ENCODE measurements at regions not wholly inside any gene's neighbourhood (a gene's known extent, or its start where the extent isn't known, plus 50 kb on each side); places are given as distances from the start of the nearest gene placed in this dataset.
"Not testable (repeated sequence)": the region's sequence is repeated elsewhere in the genome, so short reads cannot be mapped to it uniquely, and the experiment has no call there.

GRCh38 chr6:40672087-40672486 lies 84.9 kb upstream of the LRFN2 start:
- DNase-seq = no peak
- FAIRE-seq = no peak

GRCh38 chr6:40671694-40672050 lies 84.5 kb upstream of the LRFN2 start:
- Histone ChIP-seq H3K4me3 (ENCODE audit: low read depth in 1 of 3, low read length in 3 of 3) (no peak overlapping the region), H3K27ac (ENCODE audit: low read depth in 1 of 3, low read length in 2 of 3) (no peak overlapping the region), H3K4me1 (ENCODE audit: control insufficient read depth in 3 of 3, insufficient read depth in 2 of 3, low read depth in 1 of 3, low read length in 2 of 3) (no peaks in the 10 kb centered on the region), H3K27me3 (ENCODE audit: control insufficient read depth in 3 of 3, insufficient read depth in 3 of 3, low read length in 3 of 3) (no peaks in the 10 kb centered on the region), H3K9me3 (ENCODE audit: control insufficient read depth in 2 of 2, insufficient read depth in 1 of 2, low read depth in 1 of 2, low read length in 1 of 2) (no peaks in the 10 kb centered on the region), H3K36me3 (ENCODE audit: control insufficient read depth in 3 of 3, insufficient read depth in 2 of 3, low read depth in 1 of 3, low read length in 3 of 3) (no peaks in the 10 kb centered on the region)
- DNase-seq = no peak
- WGBS, 3 donors = 78 to 96% (median 86%) methylated on average over 3 of the region's 3 CpGs
- FAIRE-seq = no peak

More at GRCh38 chr6:40672087-40672486, 84.9 kb upstream of the LRFN2 start:
- H3K36me3 ChIP-seq (ENCODE audit: control insufficient read depth in 3 of 3, insufficient read depth in 2 of 3, low read depth in 1 of 3, low read length in 3 of 3) = no peaks in the 10 kb centered on the region
- H3K9me3 ChIP-seq (ENCODE audit: control insufficient read depth in 2 of 2, insufficient read depth in 1 of 2, low read depth in 1 of 2, low read length in 1 of 2) = no peaks in the 10 kb centered on the region
- WGBS, 3 donors = 65 to 79% (median 74%) methylated on average over 5 of the region's 5 CpGs
- H3K4me1 ChIP-seq (ENCODE audit: control insufficient read depth in 3 of 3, insufficient read depth in 2 of 3, low read depth in 1 of 3, low read length in 2 of 3) = no peaks in the 10 kb centered on the region
- H3K27me3 ChIP-seq (ENCODE audit: control insufficient read depth in 3 of 3, insufficient read depth in 3 of 3, low read length in 3 of 3) = no peaks in the 10 kb centered on the region
- H3K27ac ChIP-seq (ENCODE audit: low read depth in 1 of 3, low read length in 2 of 3) = no peak overlapping the region
- H3K4me3 ChIP-seq (ENCODE audit: low read depth in 1 of 3, low read length in 3 of 3) = no peak overlapping the region

- no peaks in the 10 kb centered on the region for H3K4me1 ChIP-seq (ENCODE audit: control insufficient read depth in 3 of 3, insufficient read depth in 2 of 3, low read depth in 1 of 3, low read length in 2 of 3)
- WGBS, 3 donors = 77 to 83% (median 77%) methylated on average over 15 of the region's 15 CpGs
Measured at GRCh38 chr6:40671001-40671693, 84.0 kb upstream of the LRFN2 start.

GRCh38 chr6:40669343-40669742 lies 82.2 kb upstream of the LRFN2 start:
- no peak for FAIRE-seq
- H3K36me3 ChIP-seq (ENCODE audit: control insufficient read depth in 3 of 3, insufficient read depth in 2 of 3, low read depth in 1 of 3, low read length in 3 of 3) = no peaks in the 10 kb centered on the region
- peaks cover 0 to 2% (median 0%) of the 10 kb centered on the region in 3 donors for H3K27me3 ChIP-seq (ENCODE audit: control insufficient read depth in 3 of 3, insufficient read depth in 3 of 3, low read length in 3 of 3)
- no peaks in the 10 kb centered on the region for H3K4me1 ChIP-seq (ENCODE audit: control insufficient read depth in 3 of 3, insufficient read depth in 2 of 3, low read depth in 1 of 3, low read length in 2 of 3)
- no peak overlapping the region for H3K4me3 ChIP-seq (ENCODE audit: low read depth in 1 of 3, low read length in 3 of 3)
- no peak for DNase-seq
- peaks cover 2 to 19% of the 10 kb centered on the region in 2 donors for H3K9me3 ChIP-seq (ENCODE audit: control insufficient read depth in 2 of 2, insufficient read depth in 1 of 2, low read depth in 1 of 2, low read length in 1 of 2)
- 60 to 69% (median 62%) methylated on average over 3 of the region's 3 CpGs for WGBS, 3 donors
- H3K27ac ChIP-seq (ENCODE audit: low read depth in 1 of 3, low read length in 2 of 3) = no peak overlapping the region

More at GRCh38 chr6:40671001-40671693, 84.0 kb upstream of the LRFN2 start:
- Histone ChIP-seq H3K9me3 (ENCODE audit: control insufficient read depth in 2 of 2, insufficient read depth in 1 of 2, low read depth in 1 of 2, low read length in 1 of 2) (peaks cover 0 to 1% of the 10 kb centered on the region in 2 donors), H3K27ac (ENCODE audit: low read depth in 1 of 3, low read length in 2 of 3) (no peak overlapping the region), H3K27me3 (ENCODE audit: control insufficient read depth in 3 of 3, insufficient read depth in 3 of 3, low read length in 3 of 3) (no peaks in the 10 kb centered on the region), H3K4me3 (ENCODE audit: low read depth in 1 of 3, low read length in 3 of 3) (no peak overlapping the region), H3K36me3 (ENCODE audit: control insufficient read depth in 3 of 3, insufficient read depth in 2 of 3, low read depth in 1 of 3, low read length in 3 of 3) (no peaks in the 10 kb centered on the region)
- FAIRE-seq (no peak), DNase-seq (peak; percentile 8 to 46)

- FAIRE-seq = no peak
Measured at GRCh38 chr6:40668203-40668602, 81.0 kb upstream of the LRFN2 start.

GRCh38 chr6:40666530-40666929 lies 79.4 kb upstream of the LRFN2 start:
- H3K4me3 ChIP-seq (ENCODE audit: low read depth in 1 of 3, low read length in 3 of 3) = no peak overlapping the region
- no peak overlapping the region for H3K27ac ChIP-seq (ENCODE audit: low read depth in 1 of 3, low read length in 2 of 3)
- no peaks in the 10 kb centered on the region for H3K36me3 ChIP-seq (ENCODE audit: control insufficient read depth in 3 of 3, insufficient read depth in 2 of 3, low read depth in 1 of 3, low read length in 3 of 3)
- FAIRE-seq (no peak), DNase-seq (no peak)
- no peaks in the 10 kb centered on the region for H3K4me1 ChIP-seq (ENCODE audit: control insufficient read depth in 3 of 3, insufficient read depth in 2 of 3, low read depth in 1 of 3, low read length in 2 of 3)
- peaks cover 2 to 30% of the 10 kb centered on the region in 2 donors for H3K9me3 ChIP-seq (ENCODE audit: control insufficient read depth in 2 of 2, insufficient read depth in 1 of 2, low read depth in 1 of 2, low read length in 1 of 2)
- 78 to 81% (median 81%) methylated on average over 4 of the region's 4 CpGs for WGBS, 3 donors
- H3K27me3 ChIP-seq (ENCODE audit: control insufficient read depth in 3 of 3, insufficient read depth in 3 of 3, low read length in 3 of 3) = peaks cover 0 to 2% (median 0%) of the 10 kb centered on the region in 3 donors

More at GRCh38 chr6:40668203-40668602, 81.0 kb upstream of the LRFN2 start:
- no peaks in the 10 kb centered on the region for H3K36me3 ChIP-seq (ENCODE audit: control insufficient read depth in 3 of 3, insufficient read depth in 2 of 3, low read depth in 1 of 3, low read length in 3 of 3)
- WGBS, 3 donors = 91 to 98% (median 96%) methylated on average over 2 of the region's 2 CpGs
- H3K9me3 ChIP-seq (ENCODE audit: control insufficient read depth in 2 of 2, insufficient read depth in 1 of 2, low read depth in 1 of 2, low read length in 1 of 2) = peaks cover 2 to 30% of the 10 kb centered on the region in 2 donors
- peaks cover 0 to 2% (median 0%) of the 10 kb centered on the region in 3 donors for H3K27me3 ChIP-seq (ENCODE audit: control insufficient read depth in 3 of 3, insufficient read depth in 3 of 3, low read length in 3 of 3)
- DNase-seq = no peak
- H3K4me3 ChIP-seq (ENCODE audit: low read depth in 1 of 3, low read length in 3 of 3) = no peak overlapping the region
- H3K4me1 ChIP-seq (ENCODE audit: control insufficient read depth in 3 of 3, insufficient read depth in 2 of 3, low read depth in 1 of 3, low read length in 2 of 3) = no peaks in the 10 kb centered on the region
- no peak overlapping the region for H3K27ac ChIP-seq (ENCODE audit: low read depth in 1 of 3, low read length in 2 of 3)

GRCh38 chr6:40661726-40662125 lies 74.6 kb upstream of the LRFN2 start:
- no peak overlapping the region for H3K27ac ChIP-seq (ENCODE audit: low read depth in 1 of 3, low read length in 2 of 3)
- peaks cover 0 to 2% (median 0%) of the 10 kb centered on the region in 3 donors for H3K27me3 ChIP-seq (ENCODE audit: control insufficient read depth in 3 of 3, insufficient read depth in 3 of 3, low read length in 3 of 3)
- no peak overlapping the region for H3K4me3 ChIP-seq (ENCODE audit: low read depth in 1 of 3, low read length in 3 of 3)
- H3K36me3 ChIP-seq (ENCODE audit: control insufficient read depth in 3 of 3, insufficient read depth in 2 of 3, low read depth in 1 of 3, low read length in 3 of 3) = no peaks in the 10 kb centered on the region
- no peaks in the 10 kb centered on the region for H3K4me1 ChIP-seq (ENCODE audit: control insufficient read depth in 3 of 3, insufficient read depth in 2 of 3, low read depth in 1 of 3, low read length in 2 of 3)
- WGBS, 3 donors = 83 to 91% (median 85%) methylated on average over 2 of the region's 2 CpGs
- FAIRE-seq (no peak), DNase-seq (no peak)
- H3K9me3 ChIP-seq (ENCODE audit: control insufficient read depth in 2 of 2, insufficient read depth in 1 of 2, low read depth in 1 of 2, low read length in 1 of 2) = peaks cover 2 to 30% of the 10 kb centered on the region in 2 donors

- 90 to 91% (median 90%) methylated on average over 5 of the region's 5 CpGs for WGBS, 3 donors
- H3K4me3 ChIP-seq (ENCODE audit: low read depth in 1 of 3, low read length in 3 of 3); FAIRE-seq; H3K9me3 ChIP-seq (ENCODE audit: control insufficient read depth in 2 of 2, insufficient read depth in 1 of 2, low read depth in 1 of 2, low read length in 1 of 2); H3K36me3 ChIP-seq (ENCODE audit: control insufficient read depth in 3 of 3, insufficient read depth in 2 of 3, low read depth in 1 of 3, low read length in 3 of 3); DNase-seq; H3K4me1 ChIP-seq (ENCODE audit: control insufficient read depth in 3 of 3, insufficient read depth in 2 of 3, low read depth in 1 of 3, low read length in 2 of 3); H3K27me3 ChIP-seq (ENCODE audit: control insufficient read depth in 3 of 3, insufficient read depth in 3 of 3, low read length in 3 of 3); H3K27ac ChIP-seq (ENCODE audit: low read depth in 1 of 3, low read length in 2 of 3): not testable (repeated sequence)
Measured at GRCh38 chr6:40656772-40657171, 69.6 kb upstream of the LRFN2 start.

- WGBS, 3 donors = 90 to 95% (median 94%) methylated on average over 1 of the region's 1 CpG
- DNase-seq (no peak), FAIRE-seq (no peak)
- H3K27ac ChIP-seq (ENCODE audit: low read depth in 1 of 3, low read length in 2 of 3) = no peak overlapping the region
- H3K4me1 ChIP-seq (ENCODE audit: control insufficient read depth in 3 of 3, insufficient read depth in 2 of 3, low read depth in 1 of 3, low read length in 2 of 3) = no peaks in the 10 kb centered on the region
- H3K27me3 ChIP-seq (ENCODE audit: control insufficient read depth in 3 of 3, insufficient read depth in 3 of 3, low read length in 3 of 3) = no peaks in the 10 kb centered on the region
- no peaks in the 10 kb centered on the region for H3K9me3 ChIP-seq (ENCODE audit: control insufficient read depth in 2 of 2, insufficient read depth in 1 of 2, low read depth in 1 of 2, low read length in 1 of 2)
- H3K36me3 ChIP-seq (ENCODE audit: control insufficient read depth in 3 of 3, insufficient read depth in 2 of 3, low read depth in 1 of 3, low read length in 3 of 3) = no peaks in the 10 kb centered on the region
- H3K4me3 ChIP-seq (ENCODE audit: low read depth in 1 of 3, low read length in 3 of 3) = no peak overlapping the region
Measured at GRCh38 chr6:40654828-40655227, 67.7 kb upstream of the LRFN2 start.
